Stimulated activated CD4-positive, alpha-beta T cell treated with anti-CD3 and anti-CD28 coated beads, Interleukin-4, amount 100 ng/mL, for 24 hours (primary cell): ENCODE measurements at regions not wholly inside any gene's neighbourhood (a gene's known extent, or its start where the extent isn't known, plus 50 kb on each side); places are given as distances from the start of the nearest gene placed in this dataset.
"Not testable (repeated sequence)": the region's sequence is repeated elsewhere in the genome, so short reads cannot be mapped to it uniquely, and the experiment has no call there.

Experiments used
- DNase-seq: peaks from one replicate; pipeline ENCODE4 v3.0.0-alpha.2; 2020

GRCh38 chr5:71771191-71771590, 52.1 kb downstream of the CARTPT start:
- DNase-seq: no peak

- DNase-seq: no peak
Measured at GRCh38 chr5:71778678-71779276, 59.7 kb downstream of the CARTPT start.

GRCh38 chr5:71780597-71780996, 61.5 kb downstream of the CARTPT start:
- no peak for DNase-seq

GRCh38 chr5:71782393-71782770, 63.3 kb downstream of the CARTPT start:
- DNase-seq: no peak

- peak; percentile 63 for DNase-seq
Measured at GRCh38 chr5:71782771-71783770, 64.0 kb downstream of the CARTPT start.

- no peak for DNase-seq
Measured at GRCh38 chr5:71783891-71784290, 64.8 kb downstream of the CARTPT start.

- no peak for DNase-seq
Measured at GRCh38 chr5:71786337-71787055, 67.4 kb downstream of the CARTPT start.

GRCh38 chr5:71788794-71789193, 69.7 kb downstream of the CARTPT start:
- DNase-seq: no peak

GRCh38 chr5:71789746-71790145, 70.7 kb downstream of the CARTPT start:
- DNase-seq: no peak

- no peak for DNase-seq
Measured at GRCh38 chr5:71790433-71790832, 71.4 kb downstream of the CARTPT start.

GRCh38 chr5:71792041-71792440, 73.0 kb downstream of the CARTPT start:
- not testable (repeated sequence) for DNase-seq

- DNase-seq: no peak
Measured at GRCh38 chr5:71794061-71794695, 75.1 kb downstream of the CARTPT start.

- DNase-seq: no peak
Measured at GRCh38 chr5:71802673-71803072, 83.6 kb downstream of the CARTPT start.

- no peak for DNase-seq
Measured at GRCh38 chr5:71806711-71807110, 87.6 kb downstream of the CARTPT start.

GRCh38 chr5:71807909-71808308, 88.8 kb downstream of the CARTPT start:
- DNase-seq: no peak

GRCh38 chr5:71809446-71809845, 90.4 kb downstream of the CARTPT start:
- DNase-seq: no peak

- no peak for DNase-seq
Measured at GRCh38 chr5:71810023-71810422, 90.9 kb downstream of the CARTPT start.

- DNase-seq: no peak
Measured at GRCh38 chr5:71810471-71811195, 91.6 kb downstream of the CARTPT start.

- no peak for DNase-seq
Measured at GRCh38 chr5:71811779-71812178, 92.7 kb downstream of the CARTPT start.

GRCh38 chr5:71816307-71816706, 97.2 kb downstream of the CARTPT start:
- no peak for DNase-seq

- no peak for DNase-seq
Measured at GRCh38 chr5:71817891-71818290, 98.8 kb downstream of the CARTPT start.

- no peak for DNase-seq
Measured at GRCh38 chr5:71821029-71821428, 102.0 kb downstream of the CARTPT start.
